Liver (tissue), 3 donors: ENCODE measurements at regions not wholly inside any gene's neighbourhood (a gene's known extent, or its start where the extent isn't known, plus 50 kb on each side); places are given as distances from the start of the nearest gene placed in this dataset.

ENCODE experiments used
- ATF3 ChIP-seq: IDR thresholded peaks from 2 replicates; pipeline ENCODE4 v1.6.1; 2016; ENCODE audit warnings: antibody characterized with exemption
- CTCF ChIP-seq: fragments of 150-350 bp; IDR thresholded peaks from 2 replicates; pipeline ENCODE4 v1.5.1; 2017; ENCODE audit warnings: improper control_type of control experiment, low read depth, low read length; ENCODE audit not compliant: missing input control
- EGR1 ChIP-seq, 2 donors: IDR thresholded peaks; 2 replicates each; pipeline ENCODE4 v1.6.1; 2016 to 2018; ENCODE audit warnings: antibody characterized with exemption in 2 of 2, low read depth in 2 of 2
- GABPA ChIP-seq, 2 donors: IDR thresholded peaks in 1 of 2; conservative IDR thresholded peaks in 1 of 2; 2 replicates each; pipeline ENCODE4 v1.6.1; 2016; ENCODE audit warnings: antibody characterized with exemption in 2 of 2, mild to moderate bottlenecking in 1 of 2, moderate library complexity in 1 of 2
- HNF4G ChIP-seq: IDR thresholded peaks from 2 replicates; pipeline ENCODE4 v1.6.1; 2016; ENCODE audit warnings: antibody characterized with exemption
- MAX ChIP-seq: IDR thresholded peaks from 2 replicates; pipeline ENCODE4 v1.6.1; 2016; ENCODE audit warnings: antibody characterized with exemption
- RAD21 ChIP-seq, 2 donors: IDR thresholded peaks; 2 replicates each; pipeline ENCODE4 v1.6.1; 2016; ENCODE audit warnings: antibody characterized with exemption in 2 of 2, mild to moderate bottlenecking in 2 of 2
- SP1 ChIP-seq: IDR thresholded peaks from 2 replicates; pipeline ENCODE4 v1.6.1; 2018; ENCODE audit warnings: antibody characterized with exemption, mild to moderate bottlenecking
- TAF1 ChIP-seq: conservative IDR thresholded peaks from 2 replicates; pipeline ENCODE4 v1.6.1; 2016; ENCODE audit warnings: antibody characterized with exemption, mild to moderate bottlenecking
- donor health status: healthy.
- donor health status: healthy.

GRCh38 chr3:43816372-43816771 lies 125.6 kb downstream of the ABHD5 start:
- no peak for TF ChIP-seq CTCF
- TF ChIP-seq GABPA (IDR thresholded peaks at IDR 0.05 in 1 of 2, conservative IDR thresholded peaks at IDR 0.05 in 1 of 2): no peak
- no peak for TF ChIP-seq SP1
- TF ChIP-seq RAD21 (IDR thresholded peaks at IDR 0.05): no peak
- no peak for TF ChIP-seq ATF3
- TF ChIP-seq HNF4G: no peak
- no peak for TF ChIP-seq EGR1 (IDR thresholded peaks at IDR 0.05; ENCODE audit: low read depth in 2 of 2)
- no peak for TF ChIP-seq MAX
- no peak for TF ChIP-seq TAF1
